MM.1S (cell line): ENCODE measurements at regions not wholly inside any gene's neighbourhood (a gene's known extent, or its start where the extent isn't known, plus 50 kb on each side); places are given as distances from the start of the nearest gene placed in this dataset.

Experiments
- DNase-seq: peaks from one replicate; pipeline ENCODE4 v3.0.0-alpha.2; 2015
- H2AFZ ChIP-seq: fragments of 300-600 bp; sonication (generic); 2 replicates; pipeline ENCODE4 v1.6.0; 2016; ENCODE audit warnings: antibody characterized with exemption, low read length
- H3F3A ChIP-seq: fragments of 300-600 bp; sonication (generic); 2 replicates; pipeline ENCODE4 v1.6.1; 2016; ENCODE audit warnings: mild to moderate bottlenecking, antibody characterized with exemption, low read length, moderate library complexity, mixed read lengths; ENCODE audit not compliant: insufficient read depth
- H3K27ac ChIP-seq: fragments of 300-600 bp; sonication (generic); 2 replicates; pipeline ENCODE4 v1.5.1; 2016; ENCODE audit warnings: mild to moderate bottlenecking, low read length
- H3K27me3 ChIP-seq: fragments of 300-600 bp; sonication (generic); replicated peaks from 2 replicates; pipeline ENCODE4 v1.6.0; 2016; ENCODE audit warnings: low read length; ENCODE audit not compliant: insufficient read depth
- H3K36me3 ChIP-seq: fragments of 300-600 bp; sonication (generic); replicated peaks from 2 replicates; pipeline ENCODE4 v1.6.1; 2016; ENCODE audit warnings: mild to moderate bottlenecking, low read length, mixed read lengths; ENCODE audit not compliant: insufficient read depth
- H3K4me1 ChIP-seq: fragments of 300-600 bp; sonication (generic); 2 replicates; pipeline ENCODE4 v1.6.1; 2016; ENCODE audit warnings: low read length, mixed read lengths
- H3K4me2 ChIP-seq: fragments of 300-600 bp; sonication (generic); 2 replicates; pipeline ENCODE4 v1.6.0; 2016; ENCODE audit warnings: low read depth, low read length
- H3K4me3 ChIP-seq: fragments of 300-600 bp; sonication (generic); 2 replicates; pipeline ENCODE4 v1.5.1; 2016; ENCODE audit warnings: low read length, mixed read lengths
- H3K79me2 ChIP-seq: fragments of 300-600 bp; sonication (generic); 2 replicates; pipeline ENCODE4 v1.6.1; 2016; ENCODE audit warnings: mixed run types, low read length, mixed read lengths
- H3K9ac ChIP-seq: fragments of 300-600 bp; sonication (generic); 2 replicates; pipeline ENCODE4 v1.6.1; 2016; ENCODE audit warnings: low read length, mixed read lengths
- H3K9me2 ChIP-seq: fragments of 300-600 bp; sonication (generic); replicated peaks from 2 replicates; pipeline ENCODE4 v1.6.1; 2016; ENCODE audit warnings: mild to moderate bottlenecking, low read length, mixed read lengths; ENCODE audit not compliant: insufficient read depth
- H3K9me3 ChIP-seq: fragments of 300-600 bp; sonication (generic); replicated peaks from 2 replicates; pipeline ENCODE4 v1.6.1; 2016; ENCODE audit warnings: mild to moderate bottlenecking, low read length, mixed read lengths; ENCODE audit not compliant: insufficient read depth
- H4K20me1 ChIP-seq: fragments of 300-600 bp; sonication (generic); 2 replicates; pipeline ENCODE4 v1.6.1; 2016; ENCODE audit warnings: mild to moderate bottlenecking, low read length, moderate library complexity, mixed read lengths; ENCODE audit not compliant: insufficient read depth
- EZH2 ChIP-seq: fragments of 300-600 bp; sonication (generic); optimal IDR thresholded peaks from 2 replicates; pipeline ENCODE3; 2017; ENCODE audit warnings: low read depth, mild to moderate bottlenecking, antibody characterized with exemption, low read length, mixed read lengths
- EZH2phosphoT487 ChIP-seq: fragments of 300-600 bp; sonication (generic); IDR thresholded peaks from 2 replicates; pipeline ENCODE4 v1.6.1; 2018; ENCODE audit warnings: antibody characterized with exemption, low read length
- TF ChIP-seq, protein P1 (sequence below): fragments of 300-600 bp; sonication (generic); IDR thresholded peaks from 2 replicates; pipeline ENCODE4 v1.5.1; 2016; ENCODE audit warnings: antibody characterized with exemption, low read length, mixed read lengths

GRCh38 chr13:105329359-105329758, 1206.1 kb downstream of the EFNB2 start:
- H3F3A ChIP-seq = no peaks in the 10 kb centered on the region
- TF ChIP-seq, protein P1, sequence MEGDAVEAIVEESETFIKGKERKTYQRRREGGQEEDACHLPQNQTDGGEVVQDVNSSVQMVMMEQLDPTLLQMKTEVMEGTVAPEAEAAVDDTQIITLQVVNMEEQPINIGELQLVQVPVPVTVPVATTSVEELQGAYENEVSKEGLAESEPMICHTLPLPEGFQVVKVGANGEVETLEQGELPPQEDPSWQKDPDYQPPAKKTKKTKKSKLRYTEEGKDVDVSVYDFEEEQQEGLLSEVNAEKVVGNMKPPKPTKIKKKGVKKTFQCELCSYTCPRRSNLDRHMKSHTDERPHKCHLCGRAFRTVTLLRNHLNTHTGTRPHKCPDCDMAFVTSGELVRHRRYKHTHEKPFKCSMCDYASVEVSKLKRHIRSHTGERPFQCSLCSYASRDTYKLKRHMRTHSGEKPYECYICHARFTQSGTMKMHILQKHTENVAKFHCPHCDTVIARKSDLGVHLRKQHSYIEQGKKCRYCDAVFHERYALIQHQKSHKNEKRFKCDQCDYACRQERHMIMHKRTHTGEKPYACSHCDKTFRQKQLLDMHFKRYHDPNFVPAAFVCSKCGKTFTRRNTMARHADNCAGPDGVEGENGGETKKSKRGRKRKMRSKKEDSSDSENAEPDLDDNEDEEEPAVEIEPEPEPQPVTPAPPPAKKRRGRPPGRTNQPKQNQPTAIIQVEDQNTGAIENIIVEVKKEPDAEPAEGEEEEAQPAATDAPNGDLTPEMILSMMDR = no peak
- TF ChIP-seq EZH2 = no peak
- TF ChIP-seq EZH2phosphoT487 = no peak
- H3K9me3 ChIP-seq = no peaks in the 10 kb centered on the region
- H3K4me2 ChIP-seq = no peak overlapping the region
- no peaks in the 10 kb centered on the region for H4K20me1 ChIP-seq
- H3K79me2 ChIP-seq = no peaks in the 10 kb centered on the region
- H3K36me3 ChIP-seq = no peaks in the 10 kb centered on the region
- H3K27ac ChIP-seq = no peak overlapping the region
- H3K4me1 ChIP-seq = no peaks in the 10 kb centered on the region
- no peaks in the 10 kb centered on the region for H3K9me2 ChIP-seq
- DNase-seq = no peak
- H3K9ac ChIP-seq = no peak overlapping the region
- no peaks in the 10 kb centered on the region for H3K27me3 ChIP-seq
- no peak overlapping the region for H3K4me3 ChIP-seq
- no peak overlapping the region for H2AFZ ChIP-seq

DNA sequence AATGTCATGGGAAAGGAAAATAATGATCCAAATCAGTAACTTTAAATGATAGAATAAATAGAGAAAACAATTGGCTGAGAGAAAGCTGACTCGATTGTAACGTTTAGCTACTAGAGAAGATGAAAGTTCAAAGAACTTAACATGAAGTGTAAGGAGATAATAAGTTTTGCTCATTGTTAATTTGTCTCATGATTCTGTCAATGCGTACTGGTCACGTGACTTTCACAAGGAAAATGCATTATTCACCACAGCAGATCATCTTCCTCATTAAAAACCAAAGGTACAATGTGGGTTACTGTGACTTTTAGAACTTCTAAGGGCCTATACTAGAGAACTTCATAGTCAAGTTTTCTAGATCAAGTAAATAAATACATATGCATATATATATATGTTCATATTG, 1207.2 kb downstream of the EFNB2 start:
- no peak for TF ChIP-seq EZH2
- no peak for TF ChIP-seq EZH2phosphoT487
- TF ChIP-seq, protein P1 = no peak
- Histone ChIP-seq H3K27ac (no peak overlapping the region), H3K4me3 (no peak overlapping the region), H3K4me1 (no peaks in the 10 kb centered on the region), H3K9me3 (no peaks in the 10 kb centered on the region), H4K20me1 (no peaks in the 10 kb centered on the region), H3K9me2 (no peaks in the 10 kb centered on the region), H3F3A (no peaks in the 10 kb centered on the region), H3K4me2 (no peak overlapping the region), H3K9ac (no peak overlapping the region), H3K79me2 (no peaks in the 10 kb centered on the region), H3K27me3 (no peaks in the 10 kb centered on the region), H2AFZ (no peak overlapping the region), H3K36me3 (no peaks in the 10 kb centered on the region)
- DNase-seq = no peak

- TF ChIP-seq EZH2phosphoT487 = no peak
- no peak for TF ChIP-seq EZH2
- TF ChIP-seq, protein P1 = no peak
- Histone ChIP-seq H3K9me3 (no peaks in the 10 kb centered on the region), H3K9me2 (no peaks in the 10 kb centered on the region), H3K27ac (no peak overlapping the region), H3K4me3 (no peak overlapping the region), H3K79me2 (no peaks in the 10 kb centered on the region), H2AFZ (no peak overlapping the region), H3K27me3 (no peaks in the 10 kb centered on the region), H4K20me1 (no peaks in the 10 kb centered on the region), H3K9ac (no peak overlapping the region), H3K36me3 (no peaks in the 10 kb centered on the region), H3K4me1 (no peaks in the 10 kb centered on the region), H3K4me2 (no peak overlapping the region), H3F3A (no peaks in the 10 kb centered on the region)
- no peak for DNase-seq
These were observed 1207.8 kb downstream of the EFNB2 start for GRCh38 chr13:105327581-105328126.
